Testis (tissue), 2 donors: ENCODE measurements at regions not wholly inside any gene's neighbourhood (a gene's known extent, or its start where the extent isn't known, plus 50 kb on each side); places are given as distances from the start of the nearest gene placed in this dataset.

Experiments used
- DNase-seq: peaks from one replicate; pipeline ENCODE4 v3.0.0-alpha.2; 2019
- H3K27ac ChIP-seq, 2 donors: fragments of 200-600 bp; sonication (generic); one replicate each; pipeline ENCODE4 v1.5.1; 2019
- H3K27me3 ChIP-seq: fragments of 200-600 bp; sonication (generic); one replicate; pipeline ENCODE4 v1.5.1; 2019
- H3K36me3 ChIP-seq: fragments of 200-600 bp; sonication (generic); one replicate; pipeline ENCODE4 v1.5.1; 2017; ENCODE audit warnings: low read depth; ENCODE audit errors: missing control alignments
- H3K4me1 ChIP-seq: fragments of 200-600 bp; sonication (generic); one replicate; pipeline ENCODE4 v1.5.1; 2019
- H3K4me3 ChIP-seq, 2 donors: fragments of 200-600 bp; sonication (generic); one replicate each; pipeline ENCODE4 v1.5.1; 2017 to 2019
- H3K9me3 ChIP-seq: fragments of 200-600 bp; sonication (generic); one replicate; pipeline ENCODE4 v1.5.1; 2017
- POLR2A ChIP-seq: fragments of 450-650 bp; IDR thresholded peaks from one replicate; pipeline ENCODE4 v1.6.1; 2017; ENCODE audit warnings: antibody characterized with exemption, mild to moderate bottlenecking, moderate library complexity
- WGBS, 2 donors: methylation state at CpG; one replicate each; pipeline ENCODE4 v1.1.5; 2018; 5-methylcytosine and 5-hydroxymethylcytosine counted together
- intact Hi-C: fragments of 100-400 bp; cut with DNase I; formaldehyde crosslinking; loops from one replicate; pipeline ENCODE4 v1.15.1; 2023; ENCODE audit warnings: low total_unique reads
- TF ChIP-seq, protein P1 (sequence below), 3 experiments: fragments of 450-650 bp in 2 of 3; fragments of 200-600 bp in 1 of 3; sonication (generic) in 1 of 3; IDR thresholded peaks; one replicate each; pipeline ENCODE4 v1.5.1; 2016 to 2019; ENCODE audit warnings: antibody characterized with exemption in 3 of 3, mild to moderate bottlenecking in 2 of 3, moderate library complexity in 1 of 3

DNA sequence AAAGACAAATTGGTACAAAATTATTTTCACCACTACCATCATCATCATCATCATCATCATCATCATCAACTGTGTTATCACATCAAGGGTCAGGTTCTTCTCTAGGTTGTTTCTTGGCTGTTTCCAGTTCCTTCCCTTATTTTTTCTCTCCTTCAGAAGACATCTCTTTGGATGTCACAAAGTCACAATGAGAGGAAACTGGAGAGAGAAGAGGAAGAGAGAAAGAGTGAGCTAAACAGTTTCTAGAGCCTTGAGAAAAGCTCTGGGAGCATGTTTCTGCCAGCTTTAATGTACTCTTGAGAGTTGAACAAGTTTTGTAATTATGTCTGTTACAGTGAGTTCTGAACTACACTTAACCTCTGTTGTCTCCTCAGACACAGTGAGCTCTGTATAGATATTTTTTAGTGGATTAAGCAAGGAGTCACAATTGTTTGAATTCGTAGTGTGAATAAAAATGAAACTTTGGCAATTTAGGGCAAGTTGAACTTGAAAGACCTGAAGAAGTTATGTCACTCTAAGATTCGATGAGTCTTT is 123.0 kb upstream of the AKIRIN2 start:
- peak overlapping the region; percentile 21 to 54 for H3K27ac ChIP-seq
- no peak for TF ChIP-seq POLR2A
- TF ChIP-seq, protein P1, sequence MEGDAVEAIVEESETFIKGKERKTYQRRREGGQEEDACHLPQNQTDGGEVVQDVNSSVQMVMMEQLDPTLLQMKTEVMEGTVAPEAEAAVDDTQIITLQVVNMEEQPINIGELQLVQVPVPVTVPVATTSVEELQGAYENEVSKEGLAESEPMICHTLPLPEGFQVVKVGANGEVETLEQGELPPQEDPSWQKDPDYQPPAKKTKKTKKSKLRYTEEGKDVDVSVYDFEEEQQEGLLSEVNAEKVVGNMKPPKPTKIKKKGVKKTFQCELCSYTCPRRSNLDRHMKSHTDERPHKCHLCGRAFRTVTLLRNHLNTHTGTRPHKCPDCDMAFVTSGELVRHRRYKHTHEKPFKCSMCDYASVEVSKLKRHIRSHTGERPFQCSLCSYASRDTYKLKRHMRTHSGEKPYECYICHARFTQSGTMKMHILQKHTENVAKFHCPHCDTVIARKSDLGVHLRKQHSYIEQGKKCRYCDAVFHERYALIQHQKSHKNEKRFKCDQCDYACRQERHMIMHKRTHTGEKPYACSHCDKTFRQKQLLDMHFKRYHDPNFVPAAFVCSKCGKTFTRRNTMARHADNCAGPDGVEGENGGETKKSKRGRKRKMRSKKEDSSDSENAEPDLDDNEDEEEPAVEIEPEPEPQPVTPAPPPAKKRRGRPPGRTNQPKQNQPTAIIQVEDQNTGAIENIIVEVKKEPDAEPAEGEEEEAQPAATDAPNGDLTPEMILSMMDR (IDR thresholded peaks at IDR 0.05): no peak
- 28 to 36% methylated on average over 2 of the region's 2 CpGs for WGBS, 2 donors

DNA sequence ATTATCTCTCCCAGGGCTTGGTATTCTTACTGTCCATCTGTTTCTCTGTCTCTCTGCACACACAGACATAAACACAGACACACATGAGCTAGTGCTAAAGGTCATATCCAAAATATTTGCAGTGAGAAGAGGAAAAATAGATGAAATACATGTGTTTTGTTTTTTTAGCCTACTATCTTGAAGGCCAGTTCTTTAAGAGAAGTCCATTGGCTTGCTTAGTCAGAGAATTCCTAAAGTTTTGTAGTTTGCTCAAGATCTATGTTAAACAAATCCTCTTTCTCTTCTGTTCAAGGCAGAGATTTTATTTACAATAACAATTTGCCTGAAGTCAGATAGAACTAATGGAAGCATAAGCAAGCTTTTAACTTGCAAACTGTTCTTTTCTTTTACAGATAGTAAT is 120.0 kb upstream of the AKIRIN2 start:
- Histone ChIP-seq H3K27me3 (no peaks in the 10 kb centered on the region), H3K4me3 (no peak overlapping the region), H3K9me3 (no peaks in the 10 kb centered on the region), H3K27ac (no peak overlapping the region), H3K4me1 (peaks cover 18% of the 10 kb centered on the region), H3K36me3 (no peaks in the 10 kb centered on the region)
- intact Hi-C loops: no loop called here
- TF ChIP-seq POLR2A: no peak
- TF ChIP-seq, protein P1 (IDR thresholded peaks at IDR 0.05): no peak
- no peak for DNase-seq

More for the DNA sequence above, 123.0 kb upstream of the AKIRIN2 start:
- H3K27me3 ChIP-seq: no peaks in the 10 kb centered on the region
- H3K4me1 ChIP-seq: peaks cover 6% of the 10 kb centered on the region
- no peaks in the 10 kb centered on the region for H3K36me3 ChIP-seq
- no peak for DNase-seq
- no peak overlapping the region for H3K4me3 ChIP-seq
- H3K9me3 ChIP-seq: no peaks in the 10 kb centered on the region
- intact Hi-C loops: no loop called here

DNA sequence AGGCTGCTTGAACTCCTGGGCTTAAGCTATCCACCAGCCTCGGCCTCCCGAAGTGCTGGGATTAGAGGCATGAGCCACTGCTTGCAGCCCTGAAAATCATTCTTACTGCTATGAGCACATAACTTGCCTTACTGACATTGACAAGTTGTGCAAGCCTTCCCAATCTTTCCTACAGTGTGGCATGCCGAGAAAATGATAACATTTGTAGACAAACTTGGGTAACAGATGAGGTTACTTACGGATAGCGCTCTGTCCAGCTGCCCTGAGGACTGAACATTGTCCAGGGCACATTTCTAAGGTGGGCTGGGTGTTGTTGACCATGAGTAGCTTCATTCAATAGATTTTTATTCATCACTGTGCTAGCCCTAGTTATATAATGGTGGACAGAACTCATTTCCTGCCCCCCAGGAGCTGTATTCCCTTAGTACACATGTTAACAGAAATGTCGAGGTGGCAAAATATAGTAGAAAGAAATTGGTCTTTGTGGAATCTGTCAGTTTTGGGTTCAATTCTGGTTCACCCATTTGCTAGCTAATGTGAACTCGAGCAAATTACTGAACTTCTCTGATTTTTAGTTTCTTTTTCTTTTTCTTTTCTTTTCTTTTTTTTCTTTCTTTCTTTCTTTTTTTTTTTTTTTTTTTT is 118.4 kb upstream of the AKIRIN2 start:
- H3K4me1 ChIP-seq: peaks cover 15% of the 10 kb centered on the region
- no peak for DNase-seq
- H3K9me3 ChIP-seq: no peaks in the 10 kb centered on the region
- H3K4me3 ChIP-seq: no peak overlapping the region
- TF ChIP-seq, protein P1 (IDR thresholded peaks at IDR 0.05): no peak
- TF ChIP-seq POLR2A: no peak
- intact Hi-C loops: no loop called here
- no peaks in the 10 kb centered on the region for H3K27me3 ChIP-seq
- peak overlapping the region; percentile 15 to 65 for H3K27ac ChIP-seq
- H3K36me3 ChIP-seq: no peaks in the 10 kb centered on the region
- 92 to 93% methylated on average over 7 of the region's 7 CpGs for WGBS, 2 donors

DNA sequence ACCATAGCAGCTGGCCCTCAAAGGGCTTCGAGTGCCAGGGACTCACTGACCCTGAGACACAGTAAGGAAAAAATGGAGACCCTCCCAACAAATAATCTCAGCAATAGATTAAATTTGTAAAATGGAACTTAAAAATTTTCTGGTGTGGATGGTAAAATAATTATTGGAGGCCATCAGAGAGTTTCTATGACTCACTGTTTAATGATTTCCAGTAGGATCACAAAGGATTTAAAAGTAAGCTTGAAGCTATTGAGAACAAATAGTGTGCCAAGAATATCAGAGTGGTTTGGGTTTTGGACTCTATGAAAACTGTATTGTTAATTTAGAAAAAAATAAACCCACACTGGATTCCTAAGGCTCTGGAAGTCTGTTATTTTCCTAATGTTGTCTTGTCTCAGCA is 115.2 kb upstream of the AKIRIN2 start:
- Histone ChIP-seq H3K4me3 (no peak overlapping the region), H3K4me1 (peaks cover 13% of the 10 kb centered on the region), H3K36me3 (no peaks in the 10 kb centered on the region), H3K27ac (peak overlapping the region; percentile 31 to 43), H3K27me3 (no peaks in the 10 kb centered on the region), H3K9me3 (no peaks in the 10 kb centered on the region)
- TF ChIP-seq, protein P1 (IDR thresholded peaks at IDR 0.05): no peak
- TF ChIP-seq POLR2A: no peak
- DNase-seq: no peak
- 56 to 77% methylated on average over 1 of the region's 1 CpG for WGBS, 2 donors
- intact Hi-C loops: no loop called here

DNA sequence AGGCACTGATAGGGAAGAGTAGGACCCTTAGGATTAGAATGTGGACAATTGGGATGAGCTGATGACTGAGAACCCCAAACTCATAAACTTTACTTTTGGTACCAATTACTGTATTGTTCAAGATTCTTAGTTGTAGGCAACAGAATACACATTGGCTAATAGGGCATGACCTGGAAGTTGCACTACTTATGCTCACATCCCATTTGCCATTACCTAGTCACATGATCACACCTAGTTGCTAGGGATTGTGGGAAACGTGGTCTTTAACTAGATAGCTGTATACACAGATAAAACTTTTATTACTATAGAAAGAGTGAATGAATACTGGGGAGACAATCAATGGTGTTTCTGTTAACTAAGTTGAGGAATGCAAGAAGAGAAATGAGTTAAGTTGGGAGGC is 113.4 kb upstream of the AKIRIN2 start:
- Histone ChIP-seq H3K27ac (no peak overlapping the region), H3K36me3 (no peaks in the 10 kb centered on the region), H3K9me3 (no peaks in the 10 kb centered on the region), H3K27me3 (no peaks in the 10 kb centered on the region), H3K4me1 (peaks cover 13% of the 10 kb centered on the region), H3K4me3 (no peak overlapping the region)
- WGBS, 2 donors: 86 to 92% methylated on average over 1 of the region's 1 CpG
- no peak for TF ChIP-seq POLR2A
- TF ChIP-seq, protein P1 (IDR thresholded peaks at IDR 0.05): no peak
- intact Hi-C loops: no loop called here
- no peak for DNase-seq
